ENCODE measurements at regions not wholly inside any gene's neighbourhood (a gene's known extent, or its start where the extent isn't known, plus 50 kb on each side); places are given as distances from the start of the nearest gene placed in this dataset.
A peak's percentile ranks its signal among the peaks of the same experiment; 100 is the strongest.
"Not testable (repeated sequence)": the region's sequence is repeated elsewhere in the genome, so short reads cannot be mapped to it uniquely, and the experiment has no call there.

- Mint-ChIP-seq H3K9me3 (no peaks in the 10 kb centered on the region), H3K27me3 (ENCODE audit: low read depth in 2 of 2) (peaks cover 0 to 5% of the 10 kb centered on the region in 2 donors), H3K36me3 (no peaks in the 10 kb centered on the region), H3K4me3 (no peak overlapping the region), H3K4me1 (peaks cover 0 to 11% of the 10 kb centered on the region in 2 donors), H3K27ac (no peak overlapping the region)
- no peaks in the 10 kb centered on the region for H3K36me3 ChIP-seq (ENCODE audit: control insufficient read depth, insufficient read depth, low read length)
- H3K9me3 ChIP-seq (ENCODE audit: control insufficient read depth, insufficient read depth, low read length): no peaks in the 10 kb centered on the region
- 91% methylated on average over 10 of the region's 10 CpGs for WGBS (ENCODE audit: insufficient coverage)
- TF ChIP-seq, protein P1, sequence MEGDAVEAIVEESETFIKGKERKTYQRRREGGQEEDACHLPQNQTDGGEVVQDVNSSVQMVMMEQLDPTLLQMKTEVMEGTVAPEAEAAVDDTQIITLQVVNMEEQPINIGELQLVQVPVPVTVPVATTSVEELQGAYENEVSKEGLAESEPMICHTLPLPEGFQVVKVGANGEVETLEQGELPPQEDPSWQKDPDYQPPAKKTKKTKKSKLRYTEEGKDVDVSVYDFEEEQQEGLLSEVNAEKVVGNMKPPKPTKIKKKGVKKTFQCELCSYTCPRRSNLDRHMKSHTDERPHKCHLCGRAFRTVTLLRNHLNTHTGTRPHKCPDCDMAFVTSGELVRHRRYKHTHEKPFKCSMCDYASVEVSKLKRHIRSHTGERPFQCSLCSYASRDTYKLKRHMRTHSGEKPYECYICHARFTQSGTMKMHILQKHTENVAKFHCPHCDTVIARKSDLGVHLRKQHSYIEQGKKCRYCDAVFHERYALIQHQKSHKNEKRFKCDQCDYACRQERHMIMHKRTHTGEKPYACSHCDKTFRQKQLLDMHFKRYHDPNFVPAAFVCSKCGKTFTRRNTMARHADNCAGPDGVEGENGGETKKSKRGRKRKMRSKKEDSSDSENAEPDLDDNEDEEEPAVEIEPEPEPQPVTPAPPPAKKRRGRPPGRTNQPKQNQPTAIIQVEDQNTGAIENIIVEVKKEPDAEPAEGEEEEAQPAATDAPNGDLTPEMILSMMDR (IDR thresholded peaks at IDR 0.05): no peak
- intact Hi-C loops (cut with micrococcal nuclease): no loop called here
- H3K27me3 ChIP-seq (ENCODE audit: control insufficient read depth, insufficient read depth, low read length): no peaks in the 10 kb centered on the region
- H3K4me1 ChIP-seq (ENCODE audit: control insufficient read depth, insufficient read depth, low read length): no peaks in the 10 kb centered on the region
- ATAC-seq (no peak), DNase-seq (no peak)
- H3K27ac ChIP-seq (ENCODE audit: low read length): no peak overlapping the region
- no peak overlapping the region for H3K4me3 ChIP-seq (ENCODE audit: low read length)
Observed at GRCh38 chr1:245070836-245071615, 83.8 kb upstream of the KIF26B start.

DNA sequence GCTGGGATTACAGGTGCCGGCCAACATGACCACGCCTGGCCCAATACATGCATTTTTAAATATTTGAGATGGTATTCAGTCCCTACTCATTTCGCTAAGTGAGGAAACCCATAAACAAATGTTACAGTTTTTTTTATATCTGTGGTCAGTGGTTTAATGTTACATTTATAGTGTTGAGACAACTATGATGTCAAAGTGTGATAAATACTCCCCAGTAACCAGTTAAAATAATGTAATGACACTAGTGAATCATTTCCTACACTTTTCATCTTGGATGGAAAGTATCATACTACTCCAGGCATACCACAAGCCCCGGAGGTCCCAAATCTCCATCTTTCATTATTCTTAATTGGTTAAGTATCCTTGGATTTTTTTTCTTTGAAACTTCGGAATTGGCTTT, 87.5 kb upstream of the KIF26B start:
- no peaks in the 10 kb centered on the region for H3K4me1 ChIP-seq (ENCODE audit: control insufficient read depth, insufficient read depth, low read length)
- Mint-ChIP-seq H3K27ac (no peak overlapping the region), H3K36me3 (no peaks in the 10 kb centered on the region), H3K9me3 (no peaks in the 10 kb centered on the region), H3K4me1 (peaks cover 0 to 11% of the 10 kb centered on the region in 2 donors), H3K27me3 (ENCODE audit: low read depth in 2 of 2) (peaks cover 0 to 13% of the 10 kb centered on the region in 2 donors), H3K4me3 (no peak overlapping the region)
- no peaks in the 10 kb centered on the region for H3K36me3 ChIP-seq (ENCODE audit: control insufficient read depth, insufficient read depth, low read length)
- intact Hi-C loops (cut with micrococcal nuclease): no loop called here
- TF ChIP-seq, protein P1 (IDR thresholded peaks at IDR 0.05): no peak
- no peak overlapping the region for H3K27ac ChIP-seq (ENCODE audit: low read length)
- DNase-seq (no peak), ATAC-seq (peak in 1 of 3 donors; percentile 54)
- no peaks in the 10 kb centered on the region for H3K9me3 ChIP-seq (ENCODE audit: control insufficient read depth, insufficient read depth, low read length)
- WGBS (ENCODE audit: insufficient coverage): 93% methylated on average over 3 of the region's 5 CpGs
- H3K4me3 ChIP-seq (ENCODE audit: low read length): no peak overlapping the region
- no peaks in the 10 kb centered on the region for H3K27me3 ChIP-seq (ENCODE audit: control insufficient read depth, insufficient read depth, low read length)

GRCh38 chr1:245062741-245063305, 92.0 kb upstream of the KIF26B start:
- no peaks in the 10 kb centered on the region for H3K9me3 Mint-ChIP-seq
- no peak overlapping the region for H3K4me3 ChIP-seq (ENCODE audit: low read length)
- intact Hi-C loops (cut with micrococcal nuclease): no loop called here
- no peaks in the 10 kb centered on the region for H3K4me1 ChIP-seq (ENCODE audit: control insufficient read depth, insufficient read depth, low read length)
- no peak for ATAC-seq
- no peak overlapping the region for H3K27ac Mint-ChIP-seq
- H3K4me1 Mint-ChIP-seq: peaks cover 0 to 10% of the 10 kb centered on the region in 2 donors
- H3K27ac ChIP-seq (ENCODE audit: low read length): no peak overlapping the region
- H3K9me3 ChIP-seq (ENCODE audit: control insufficient read depth, insufficient read depth, low read length): no peaks in the 10 kb centered on the region
- H3K36me3 ChIP-seq (ENCODE audit: control insufficient read depth, insufficient read depth, low read length): no peaks in the 10 kb centered on the region
- H3K36me3 Mint-ChIP-seq: no peaks in the 10 kb centered on the region
- no peak for DNase-seq
- peaks cover 0 to 13% of the 10 kb centered on the region in 2 donors for H3K27me3 Mint-ChIP-seq (ENCODE audit: low read depth in 2 of 2)
- TF ChIP-seq, protein P1 (IDR thresholded peaks at IDR 0.05): no peak
- H3K4me3 Mint-ChIP-seq: no peak overlapping the region
- no peaks in the 10 kb centered on the region for H3K27me3 ChIP-seq (ENCODE audit: control insufficient read depth, insufficient read depth, low read length)
- 89% methylated on average over 5 of the region's 5 CpGs for WGBS (ENCODE audit: insufficient coverage)

- H3K27ac ChIP-seq (ENCODE audit: low read length); H3K4me3 ChIP-seq (ENCODE audit: low read length); H3K36me3 ChIP-seq (ENCODE audit: control insufficient read depth, insufficient read depth, low read length); H3K36me3 Mint-ChIP-seq; ATAC-seq; H3K4me3 Mint-ChIP-seq; H3K4me1 ChIP-seq (ENCODE audit: control insufficient read depth, insufficient read depth, low read length); H3K9me3 Mint-ChIP-seq; H3K27ac Mint-ChIP-seq; H3K4me1 Mint-ChIP-seq; H3K9me3 ChIP-seq (ENCODE audit: control insufficient read depth, insufficient read depth, low read length); intact Hi-C loops (cut with micrococcal nuclease); H3K27me3 ChIP-seq (ENCODE audit: control insufficient read depth, insufficient read depth, low read length); DNase-seq: not testable (repeated sequence)
- 90% methylated on average over 4 of the region's 4 CpGs for WGBS (ENCODE audit: insufficient coverage)
- peaks cover 0 to 13% of the 10 kb centered on the region in 2 donors for H3K27me3 Mint-ChIP-seq (ENCODE audit: low read depth in 2 of 2)
Observed at GRCh38 chr1:245061808-245062207, 93.0 kb upstream of the KIF26B start.
